ENCODE measurements at regions not wholly inside any gene's neighbourhood (a gene's known extent, or its start where the extent isn't known, plus 50 kb on each side); places are given as distances from the start of the nearest gene placed in this dataset.
"Not testable (repeated sequence)": the region's sequence is repeated elsewhere in the genome, so short reads cannot be mapped to it uniquely, and the experiment has no call there.

DNA sequence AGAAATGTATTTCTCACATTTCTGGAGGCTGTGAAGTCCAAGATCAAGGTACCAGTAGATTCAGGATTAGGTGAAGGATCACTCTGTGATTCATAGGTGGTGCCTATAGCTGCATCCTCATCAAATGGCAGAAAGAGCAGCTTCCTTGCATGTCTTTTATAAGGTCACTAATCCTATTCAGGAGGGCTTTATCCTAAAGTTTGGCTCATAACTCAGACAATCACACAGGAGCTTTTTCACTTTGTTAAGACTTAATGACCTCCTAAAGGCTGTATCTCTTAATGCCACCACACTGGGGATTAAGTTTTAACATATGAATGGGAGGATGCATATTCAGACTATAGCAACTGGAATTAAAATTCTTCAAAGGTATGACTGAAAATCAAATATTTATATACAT is 861.1 kb downstream of the DACH1 start:
- no peak for DNase-seq (ENCODE audit: low read depth, low spot score)

DNA sequence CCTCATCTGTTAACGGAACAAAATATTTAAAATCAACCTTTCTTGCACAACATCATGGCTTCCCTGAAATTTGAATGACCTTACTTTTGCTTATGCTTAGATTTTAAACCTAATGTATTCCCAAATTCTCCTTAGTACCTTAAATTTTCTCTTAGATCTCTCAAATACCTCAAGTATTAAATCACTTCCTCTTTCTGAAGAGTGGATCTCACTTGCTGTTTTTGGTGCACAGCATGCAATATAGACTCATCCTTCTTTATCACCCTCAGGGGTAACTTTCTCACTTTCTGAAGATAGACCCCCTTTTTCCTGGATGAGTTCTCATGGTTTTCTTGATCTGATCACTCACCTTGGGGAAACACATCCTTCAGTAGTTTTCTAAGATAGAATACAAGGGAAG is 871.7 kb downstream of the DACH1 start:
- DNase-seq (ENCODE audit: low read depth, low spot score): no peak

DNA sequence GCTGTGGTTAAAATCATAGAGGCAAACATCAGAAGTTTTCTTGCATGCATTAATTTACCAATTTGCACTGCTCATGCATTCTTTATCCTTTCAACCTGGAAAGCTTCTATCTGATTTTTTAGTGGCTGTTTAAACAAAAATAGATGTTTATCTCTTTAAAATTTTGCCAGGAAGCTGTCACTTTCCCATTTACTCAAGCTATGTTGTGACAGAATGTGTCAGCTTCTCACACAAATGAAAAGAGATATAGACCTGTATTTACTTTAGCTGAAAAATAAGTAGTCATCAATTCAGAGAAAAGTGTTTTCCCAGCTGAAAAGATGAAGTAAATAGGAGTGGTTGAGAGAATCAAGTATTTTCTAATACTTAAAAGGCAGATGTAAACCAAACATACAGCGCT is 872.8 kb downstream of the DACH1 start:
- DNase-seq (ENCODE audit: low read depth, low spot score): no peak

GRCh38 chr13:70987043-70987442 is 878.8 kb upstream of the KLHL1 start:
- no peak for DNase-seq (ENCODE audit: low read depth, low spot score)

- no peak for DNase-seq (ENCODE audit: low read depth, low spot score)
Observed at GRCh38 chr13:70985371-70985770, 877.1 kb upstream of the KLHL1 start.

GRCh38 chr13:70981219-70981618 is 873.0 kb upstream of the KLHL1 start:
- not testable (repeated sequence) for DNase-seq (ENCODE audit: low read depth, low spot score)

GRCh38 chr13:70969321-70969720 is 861.1 kb upstream of the KLHL1 start:
- no peak for DNase-seq (ENCODE audit: low read depth, low spot score)

DNA sequence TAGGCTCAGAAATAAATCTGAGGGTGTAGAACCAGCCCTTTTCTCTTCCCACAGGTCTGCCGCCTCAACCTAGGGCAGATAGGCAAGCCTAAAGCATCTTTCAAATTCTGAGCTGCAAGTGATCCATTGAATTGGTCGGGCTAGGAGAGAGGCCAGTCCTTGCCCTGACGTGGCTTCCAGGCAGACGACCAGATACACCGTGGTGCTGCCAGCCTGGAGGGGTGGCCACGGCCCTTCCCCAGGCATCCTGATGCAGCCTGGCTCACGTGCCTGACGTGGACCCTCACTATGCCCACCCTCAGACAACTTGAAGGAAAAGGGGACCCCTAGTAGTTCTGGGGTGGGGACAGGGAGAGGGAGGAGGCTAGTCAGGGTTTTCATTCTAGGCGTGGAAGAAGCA is 859.3 kb upstream of the KLHL1 start:
- no peak for DNase-seq (ENCODE audit: low read depth, low spot score)

GRCh38 chr13:70964874-70965273 is 856.6 kb upstream of the KLHL1 start:
- DNase-seq (ENCODE audit: low read depth, low spot score): no peak

DNA sequence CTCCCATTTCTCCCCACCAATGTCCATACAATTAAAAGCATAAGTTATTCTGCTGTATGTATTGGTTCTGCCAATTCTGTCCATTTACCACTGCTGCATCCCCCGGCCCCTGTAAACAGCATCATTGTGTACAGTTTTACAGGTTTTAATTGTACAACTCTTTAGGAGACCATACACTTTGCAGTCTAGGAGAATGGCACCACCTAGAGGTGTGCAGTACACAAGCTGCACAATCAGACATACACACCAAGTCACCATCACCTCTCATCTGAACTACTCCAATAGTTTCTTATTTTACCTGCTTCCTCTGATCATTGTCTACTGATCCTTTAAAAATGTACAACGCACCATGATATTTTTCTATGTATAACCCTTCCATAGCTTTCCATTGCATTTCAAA is 855.9 kb upstream of the KLHL1 start:
- DNase-seq (ENCODE audit: low read depth, low spot score): no peak

DNA sequence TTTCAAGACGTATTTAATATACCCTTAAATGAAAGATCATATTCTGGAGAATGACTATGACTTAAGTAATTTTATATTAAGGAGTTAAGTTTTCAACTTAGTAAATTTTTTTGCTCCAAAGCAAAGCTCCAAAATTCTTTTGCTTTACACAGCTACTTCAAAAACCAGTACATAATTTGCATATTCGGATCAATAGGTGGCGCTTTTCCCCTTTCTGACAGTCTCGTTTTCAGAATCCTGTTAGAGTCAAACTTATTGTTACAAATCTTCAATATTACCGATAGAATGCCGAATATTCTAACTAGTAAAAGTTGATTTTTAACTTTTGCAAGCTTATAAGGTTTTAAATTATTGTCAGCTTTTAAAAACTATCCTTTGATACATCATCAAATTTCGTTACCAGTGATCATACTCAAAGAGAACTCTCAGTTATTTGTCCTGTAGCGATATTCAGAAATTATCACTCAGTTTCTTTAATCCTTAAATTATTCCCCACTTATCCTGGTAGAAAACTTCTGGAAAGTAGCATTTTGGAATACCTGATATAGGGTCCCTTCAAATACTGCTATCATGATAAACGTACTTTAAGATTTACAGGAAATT is 852.7 kb upstream of the KLHL1 start:
- DNase-seq (ENCODE audit: low read depth, low spot score): no peak

- DNase-seq (ENCODE audit: low read depth, low spot score): no peak
Observed at GRCh38 chr13:70959035-70959775, 851.0 kb upstream of the KLHL1 start.

DNA sequence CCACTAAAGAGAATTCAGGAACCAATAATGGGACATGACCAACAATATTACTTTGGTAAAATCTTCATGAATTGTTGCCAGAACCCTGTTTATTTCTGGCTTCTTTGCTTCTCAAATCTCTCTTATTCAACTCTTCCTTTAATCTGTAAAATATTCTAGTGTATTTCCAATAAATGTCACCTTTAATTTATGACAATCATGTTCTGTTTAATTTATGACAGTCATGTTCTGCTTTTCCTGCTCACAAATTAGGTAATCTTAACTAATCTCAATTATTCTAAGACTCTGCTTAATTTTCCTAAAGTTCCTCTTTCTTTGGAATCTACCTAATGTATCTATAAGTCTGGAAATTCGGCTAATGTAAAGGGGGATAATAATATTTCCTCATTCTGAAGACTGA is 847.6 kb upstream of the KLHL1 start:
- no peak for DNase-seq (ENCODE audit: low read depth, low spot score)

DNA sequence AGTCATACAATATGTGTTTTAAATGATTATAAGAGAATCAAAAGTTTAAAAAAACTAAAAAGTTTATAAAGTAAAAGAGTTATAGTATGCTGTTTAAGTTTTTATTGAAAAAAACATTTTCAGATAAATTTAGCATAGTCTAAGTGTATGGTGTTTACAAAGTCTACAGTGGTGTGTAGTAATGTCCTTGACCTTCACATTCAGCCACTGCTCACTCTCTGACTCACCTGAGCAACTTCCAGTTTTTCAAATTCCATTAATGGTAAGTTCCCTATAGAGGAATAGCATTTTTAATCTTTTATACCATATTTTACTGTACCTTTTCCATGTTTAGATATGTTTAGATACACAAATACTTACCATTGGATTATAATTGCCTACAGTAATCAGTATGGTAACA is 842.4 kb upstream of the KLHL1 start:
- no peak for DNase-seq (ENCODE audit: low read depth, low spot score)

DNA sequence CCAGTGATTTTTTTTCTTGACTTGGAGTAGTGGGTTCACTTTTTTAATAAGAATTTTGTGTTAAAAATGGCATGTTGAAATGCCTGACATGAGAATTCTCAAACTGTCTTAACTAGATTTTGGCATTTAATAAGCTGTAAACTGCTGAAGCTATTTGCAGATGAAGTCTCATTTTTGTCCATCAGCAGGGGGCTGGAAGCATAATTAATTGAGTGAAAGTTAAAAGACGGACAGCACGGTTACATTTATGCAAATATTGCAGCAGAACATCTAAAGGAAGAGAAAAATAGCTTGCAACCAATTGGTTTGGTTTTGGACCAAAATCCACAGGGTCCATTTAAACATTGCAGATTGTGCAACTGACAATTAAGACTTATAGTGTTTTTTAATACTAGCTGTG is 837.3 kb upstream of the KLHL1 start:
- no peak for DNase-seq (ENCODE audit: low read depth, low spot score)

DNA sequence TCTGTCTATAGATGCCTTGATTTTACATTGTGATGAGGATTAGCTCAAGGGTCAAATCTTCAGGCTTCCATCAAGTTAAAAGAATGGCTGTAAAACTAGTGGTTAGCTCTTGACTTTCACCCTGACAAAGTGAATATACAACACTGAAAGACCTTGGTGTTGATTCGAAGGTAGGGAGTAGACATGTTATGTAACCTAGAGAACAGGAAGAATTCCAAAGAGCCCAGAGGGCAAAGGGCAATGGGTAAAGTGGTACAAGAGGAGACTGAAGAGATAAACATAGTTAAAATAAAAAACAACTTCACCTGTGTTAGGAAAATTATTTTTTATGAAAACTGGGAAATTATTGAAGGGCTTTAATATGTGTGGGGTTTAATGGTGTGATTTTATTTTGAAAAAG is 833.2 kb upstream of the KLHL1 start:
- DNase-seq (ENCODE audit: low read depth, low spot score): no peak

GRCh38 chr13:70938462-70938861 is 830.2 kb upstream of the KLHL1 start:
- no peak for DNase-seq (ENCODE audit: low read depth, low spot score)

DNA sequence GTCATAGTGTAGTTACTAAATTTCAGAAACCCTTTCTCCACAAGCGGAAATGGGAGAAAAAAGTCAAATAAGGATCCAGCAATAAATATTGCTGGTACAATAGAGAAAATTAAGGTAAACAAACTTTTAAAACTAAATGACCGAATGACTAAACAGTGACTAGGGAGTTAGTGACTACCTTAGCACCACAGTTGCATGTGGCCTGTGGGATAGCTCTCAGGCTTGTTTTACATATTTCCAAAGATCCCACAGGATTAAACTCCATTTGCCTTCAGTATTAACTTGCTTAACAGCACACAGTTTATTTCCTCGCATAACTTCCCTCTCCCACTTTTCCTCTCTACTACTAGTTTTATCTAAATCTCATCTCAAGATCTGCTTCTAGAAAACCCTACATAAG is 824.3 kb upstream of the KLHL1 start:
- no peak for DNase-seq (ENCODE audit: low read depth, low spot score)

GRCh38 chr13:70923863-70924752 is 815.9 kb upstream of the KLHL1 start:
- no peak for DNase-seq (ENCODE audit: low read depth, low spot score)

DNA sequence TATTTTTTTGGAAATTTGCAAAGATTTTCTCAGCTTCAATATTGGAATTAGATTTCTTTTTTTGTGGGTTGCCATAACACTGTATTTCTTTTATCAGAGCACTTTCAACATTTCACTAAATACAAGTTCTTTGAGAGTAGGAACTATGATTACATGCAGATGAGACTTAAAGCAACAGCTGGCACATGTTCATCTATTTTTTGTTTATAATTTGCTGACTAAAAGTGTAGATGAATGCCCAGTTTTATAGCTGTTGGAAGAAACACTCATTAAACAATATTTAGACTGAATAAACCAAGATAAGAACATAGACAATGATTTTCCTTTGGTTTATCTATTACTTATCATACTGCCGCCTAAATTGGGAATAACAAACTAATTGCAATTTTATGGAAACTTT is 803.0 kb upstream of the KLHL1 start:
- DNase-seq (ENCODE audit: low read depth, low spot score): no peak

DNA sequence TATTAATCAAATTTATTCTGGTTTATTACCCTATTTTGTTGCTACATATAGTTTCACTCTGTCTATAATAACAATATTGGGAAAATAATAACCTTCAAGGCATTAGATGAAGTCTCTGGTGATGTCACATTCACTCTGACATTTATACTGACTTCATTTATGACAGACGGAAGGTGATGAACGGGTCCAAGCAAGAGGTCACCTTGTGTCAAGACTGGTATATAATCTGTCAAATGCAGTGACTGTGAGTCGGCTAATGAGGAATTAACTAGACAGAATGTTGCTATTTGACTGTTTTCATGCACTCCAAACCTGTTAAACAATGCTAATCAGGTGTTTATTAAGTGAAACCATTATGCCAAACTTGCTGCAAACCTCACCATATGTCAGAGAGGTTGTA is 800.5 kb upstream of the KLHL1 start:
- DNase-seq (ENCODE audit: low read depth, low spot score): no peak

- no peak for DNase-seq (ENCODE audit: low read depth, low spot score)
Observed at GRCh38 chr13:70905035-70905434, 796.8 kb upstream of the KLHL1 start.

DNA sequence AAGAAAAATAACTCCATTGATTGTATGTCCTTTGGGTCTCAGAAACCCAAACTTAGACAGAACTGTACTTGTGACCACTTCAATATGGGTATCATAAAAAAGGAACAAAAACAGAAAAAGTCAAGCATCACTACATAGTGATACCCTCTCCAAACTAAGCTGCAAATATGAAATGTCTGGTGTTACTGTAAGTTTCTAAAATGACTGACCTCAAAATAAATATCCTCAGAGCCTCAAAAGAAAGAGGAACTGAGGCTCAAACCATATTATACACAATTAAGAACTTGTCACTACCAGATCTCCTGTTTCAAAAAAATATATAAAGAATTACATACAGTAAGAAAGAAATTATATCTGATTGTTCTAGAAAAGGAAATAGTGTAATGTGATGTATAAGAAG is 787.9 kb upstream of the KLHL1 start:
- no peak for DNase-seq (ENCODE audit: low read depth, low spot score)
